BJ (cell line): ENCODE measurements at regions not wholly inside any gene's neighbourhood (a gene's known extent, or its start where the extent isn't known, plus 50 kb on each side); places are given as distances from the start of the nearest gene placed in this dataset.

Source experiments
- CTCF ChIA-PET: fragments of 350-600 bp; formaldehyde crosslinking; extraction: SDS; loops from one replicate; lab custom pipeline; 2021; ENCODE audit warnings: antibody characterized with exemption, inconsistent platforms; lab: Yijun Ruan, JAX
- POLR2A ChIA-PET: fragments of 300-600 bp; sonication (Branson Sonifier 250); formaldehyde crosslinking; extraction: SDS; loops from one replicate; lab custom pipeline; 2021; ENCODE audit warnings: antibody characterized with exemption; lab: Charles Lee
- DNase-seq: peaks from one replicate; pipeline ENCODE4 v3.0.0-alpha.2; 2011; ENCODE audit warnings: low read depth
- H3K27me3 ChIP-seq: 2 replicates; pipeline ENCODE4 v1.6.0; 2011; ENCODE audit warnings: low read length; ENCODE audit not compliant: control insufficient read depth, insufficient read depth
- H3K36me3 ChIP-seq: 2 replicates; pipeline ENCODE4 v1.5.1; 2011; ENCODE audit warnings: low read length; ENCODE audit not compliant: control insufficient read depth, insufficient read depth
- H3K4me3 ChIP-seq: 2 replicates; pipeline ENCODE4 v1.5.1; 2011; ENCODE audit warnings: low read depth, mild to moderate bottlenecking, control low read depth, low read length
- CTCF ChIP-seq: IDR thresholded peaks from 2 replicates; pipeline ENCODE4 v1.5.1; 2011; ENCODE audit warnings: low read depth, mild to moderate bottlenecking, control low read depth, inconsistent platforms, low read length, moderate library complexity; ENCODE audit not compliant: insufficient read depth

- CTCF ChIA-PET = no interaction called here
- DNase-seq = no peak
Measured at GRCh38 chr5:164203581-164204225, 698.3 kb downstream of the MAT2B start.

GRCh38 chr5:164204338-164204946 lies 699.0 kb downstream of the MAT2B start:
- Histone ChIP-seq H3K4me3 (no peak overlapping the region), H3K27me3 (no peaks in the 10 kb centered on the region), H3K36me3 (no peaks in the 10 kb centered on the region)
- TF ChIP-seq CTCF = no peak
- no peak for DNase-seq
- CTCF ChIA-PET = no interaction called here
- POLR2A ChIA-PET = no interaction called here

More at GRCh38 chr5:164203581-164204225, 698.3 kb downstream of the MAT2B start:
- Histone ChIP-seq H3K36me3 (no peaks in the 10 kb centered on the region), H3K27me3 (no peaks in the 10 kb centered on the region), H3K4me3 (no peak overlapping the region)
- TF ChIP-seq CTCF = no peak
- POLR2A ChIA-PET = no interaction called here

GRCh38 chr5:164206196-164206595 lies 700.8 kb downstream of the MAT2B start:
- CTCF ChIA-PET = no interaction called here
- POLR2A ChIA-PET = no interaction called here
- Histone ChIP-seq H3K36me3 (no peaks in the 10 kb centered on the region), H3K4me3 (no peak overlapping the region), H3K27me3 (no peaks in the 10 kb centered on the region)
- DNase-seq = no peak
- TF ChIP-seq CTCF = no peak

- Histone ChIP-seq H3K36me3 (no peaks in the 10 kb centered on the region), H3K4me3 (no peak overlapping the region), H3K27me3 (no peaks in the 10 kb centered on the region)
- TF ChIP-seq CTCF = no peak
- POLR2A ChIA-PET = no interaction called here
- no peak for DNase-seq
- CTCF ChIA-PET = no interaction called here
Measured at GRCh38 chr5:164207646-164208045, 702.2 kb downstream of the MAT2B start.

GRCh38 chr5:164210491-164210890 lies 705.1 kb downstream of the MAT2B start:
- DNase-seq = no peak
- CTCF ChIA-PET = interaction anchor here (0.6 kb wide), 1 partner anchor 1595 kb away, joined by 3 read pairs; no protein-coding TSS in a partner anchor
- H3K4me3 ChIP-seq = no peak overlapping the region
- POLR2A ChIA-PET = no interaction called here
- H3K36me3 ChIP-seq = no peaks in the 10 kb centered on the region
- TF ChIP-seq CTCF = no peak
- H3K27me3 ChIP-seq = no peaks in the 10 kb centered on the region
